ENCODE measurements at regions not wholly inside any gene's neighbourhood (a gene's known extent, or its start where the extent isn't known, plus 50 kb on each side); places are given as distances from the start of the nearest gene placed in this dataset.
"Not testable (repeated sequence)": the region's sequence is repeated elsewhere in the genome, so short reads cannot be mapped to it uniquely, and the experiment has no call there.

- Histone ChIP-seq H3K4me3 (replicated peaks; ENCODE audit: low read depth, low read length) (no peak overlapping the region), H3K27me3 (replicated peaks; ENCODE audit: control insufficient read depth, insufficient read depth, low read length) (no peaks in the 10 kb centered on the region), H3K36me3 (ENCODE audit: control insufficient read depth, insufficient read depth, low read length) (no peaks in the 10 kb centered on the region)
- DNase-seq (ENCODE audit: extremely low read depth, insufficient read length): no peak
- TF ChIP-seq CTCF (IDR thresholded peaks at IDR 0.05; ENCODE audit: insufficient read depth, low read length, poor library complexity, severe bottlenecking): no peak
Observed at GRCh38 chr1:232421143-232421796, 208.7 kb downstream of the SIPA1L2 start.

- no peak for TF ChIP-seq CTCF (IDR thresholded peaks at IDR 0.05; ENCODE audit: insufficient read depth, low read length, poor library complexity, severe bottlenecking)
- Histone ChIP-seq H3K27me3 (replicated peaks; ENCODE audit: control insufficient read depth, insufficient read depth, low read length) (no peaks in the 10 kb centered on the region), H3K36me3 (ENCODE audit: control insufficient read depth, insufficient read depth, low read length) (no peaks in the 10 kb centered on the region), H3K4me3 (replicated peaks; ENCODE audit: low read depth, low read length) (no peak overlapping the region)
- no peak for DNase-seq (ENCODE audit: extremely low read depth, insufficient read length)
Observed at GRCh38 chr1:232417636-232418248, 212.2 kb downstream of the SIPA1L2 start.

- no peak for TF ChIP-seq CTCF (IDR thresholded peaks at IDR 0.05; ENCODE audit: insufficient read depth, low read length, poor library complexity, severe bottlenecking)
- no peak for DNase-seq (ENCODE audit: extremely low read depth, insufficient read length)
- no peak overlapping the region for H3K4me3 ChIP-seq (replicated peaks; ENCODE audit: low read depth, low read length)
- no peaks in the 10 kb centered on the region for H3K36me3 ChIP-seq (ENCODE audit: control insufficient read depth, insufficient read depth, low read length)
- no peaks in the 10 kb centered on the region for H3K27me3 ChIP-seq (replicated peaks; ENCODE audit: control insufficient read depth, insufficient read depth, low read length)
Observed at GRCh38 chr1:232416026-232416568, 213.8 kb downstream of the SIPA1L2 start.

GRCh38 chr1:232415481-232415880 lies 214.5 kb downstream of the SIPA1L2 start:
- not testable (repeated sequence) for H3K27me3 ChIP-seq (replicated peaks; ENCODE audit: control insufficient read depth, insufficient read depth, low read length); H3K36me3 ChIP-seq (ENCODE audit: control insufficient read depth, insufficient read depth, low read length); H3K4me3 ChIP-seq (replicated peaks; ENCODE audit: low read depth, low read length); DNase-seq (ENCODE audit: extremely low read depth, insufficient read length)

GRCh38 chr1:232414100-232414499 lies 215.8 kb downstream of the SIPA1L2 start:
- TF ChIP-seq CTCF (IDR thresholded peaks at IDR 0.05; ENCODE audit: insufficient read depth, low read length, poor library complexity, severe bottlenecking): no peak
- Histone ChIP-seq H3K36me3 (ENCODE audit: control insufficient read depth, insufficient read depth, low read length) (no peaks in the 10 kb centered on the region), H3K4me3 (replicated peaks; ENCODE audit: low read depth, low read length) (no peak overlapping the region), H3K27me3 (replicated peaks; ENCODE audit: control insufficient read depth, insufficient read depth, low read length) (no peaks in the 10 kb centered on the region)
- no peak for DNase-seq (ENCODE audit: extremely low read depth, insufficient read length)

GRCh38 chr1:232413674-232414073 lies 216.3 kb downstream of the SIPA1L2 start:
- H3K27me3 ChIP-seq (replicated peaks; ENCODE audit: control insufficient read depth, insufficient read depth, low read length): no peaks in the 10 kb centered on the region
- no peak for DNase-seq (ENCODE audit: extremely low read depth, insufficient read length)
- TF ChIP-seq CTCF (IDR thresholded peaks at IDR 0.05; ENCODE audit: insufficient read depth, low read length, poor library complexity, severe bottlenecking): no peak
- H3K36me3 ChIP-seq (ENCODE audit: control insufficient read depth, insufficient read depth, low read length): no peaks in the 10 kb centered on the region
- H3K4me3 ChIP-seq (replicated peaks; ENCODE audit: low read depth, low read length): no peak overlapping the region

Data from GM06990 (cell line).